ENCODE measurements at regions not wholly inside any gene's neighbourhood (a gene's known extent, or its start where the extent isn't known, plus 50 kb on each side); places are given as distances from the start of the nearest gene placed in this dataset.

GRCh38 chr12:132398386-132398991, 69.1 kb upstream of the GALNT9 start:
- no peak for TF ChIP-seq CTCF (IDR thresholded peaks at IDR 0.05)
- no peak for TF ChIP-seq POLR2AphosphoS5 (IDR thresholded peaks at IDR 0.05)
- no peak for TF ChIP-seq POLR2A (IDR thresholded peaks at IDR 0.05; ENCODE audit: low read depth)
- TF ChIP-seq EP300 (IDR thresholded peaks at IDR 0.05): no peak

Measured in esophagus muscularis mucosa (tissue), 4 donors.